Limb (tissue), 2 donors: ENCODE measurements at regions not wholly inside any gene's neighbourhood (a gene's known extent, or its start where the extent isn't known, plus 50 kb on each side); places are given as distances from the start of the nearest gene placed in this dataset.
"Not testable (repeated sequence)": the region's sequence is repeated elsewhere in the genome, so short reads cannot be mapped to it uniquely, and the experiment has no call there.

Source experiments
- DNase-seq, 2 donors: peaks; one replicate each; pipeline ENCODE4 v3.0.0-alpha.2; 2016; ENCODE audit errors: extremely low spot score in 2 of 2

- DNase-seq, result no peak
Measured at GRCh38 chr5:116814626-116815385, 240.2 kb upstream of the SEMA6A start.

GRCh38 chr5:116813906-116814305, 239.3 kb upstream of the SEMA6A start:
- no peak for DNase-seq

- no peak for DNase-seq
Measured at GRCh38 chr5:116813356-116813755, 238.7 kb upstream of the SEMA6A start.

GRCh38 chr5:116810951-116811350, 236.3 kb upstream of the SEMA6A start:
- DNase-seq, result no peak

- peak in 1 of 2 donors; percentile 34 for DNase-seq
Measured at GRCh38 chr5:116806836-116807235, 232.2 kb upstream of the SEMA6A start.

GRCh38 chr5:116799401-116799800, 224.8 kb upstream of the SEMA6A start:
- DNase-seq, result no peak

GRCh38 chr5:116795189-116795588, 220.6 kb upstream of the SEMA6A start:
- no peak for DNase-seq

GRCh38 chr5:116789522-116789921, 214.9 kb upstream of the SEMA6A start:
- DNase-seq, result no peak

- no peak for DNase-seq
Measured at GRCh38 chr5:116788851-116789403, 214.3 kb upstream of the SEMA6A start.

- no peak for DNase-seq
Measured at GRCh38 chr5:116787570-116787969, 212.9 kb upstream of the SEMA6A start.

- peak in 1 of 2 donors; percentile 21 for DNase-seq
Measured at GRCh38 chr5:116785106-116785505, 210.5 kb upstream of the SEMA6A start.

- no peak for DNase-seq
Measured at GRCh38 chr5:116779846-116780245, 205.2 kb upstream of the SEMA6A start.

- no peak for DNase-seq
Measured at GRCh38 chr5:116778651-116779280, 204.1 kb upstream of the SEMA6A start.

- peak in 1 of 2 donors; percentile 63 for DNase-seq
Measured at GRCh38 chr5:116778032-116778431, 203.4 kb upstream of the SEMA6A start.

- DNase-seq, result no peak
Measured at GRCh38 chr5:116773926-116774325, 199.3 kb upstream of the SEMA6A start.

- DNase-seq, result peak in 1 of 2 donors; percentile 63
Measured at GRCh38 chr5:116772806-116773205, 198.2 kb upstream of the SEMA6A start.

GRCh38 chr5:116772152-116772501, 197.5 kb upstream of the SEMA6A start:
- no peak for DNase-seq

GRCh38 chr5:116771466-116772151, 197.0 kb upstream of the SEMA6A start:
- DNase-seq, result no peak

- DNase-seq, result not testable (repeated sequence)
Measured at GRCh38 chr5:116769953-116770352, 195.3 kb upstream of the SEMA6A start.

- DNase-seq, result no peak
Measured at GRCh38 chr5:116769470-116769869, 194.8 kb upstream of the SEMA6A start.

- no peak for DNase-seq
Measured at GRCh38 chr5:116766470-116766947, 191.9 kb upstream of the SEMA6A start.

GRCh38 chr5:116765441-116765840, 190.8 kb upstream of the SEMA6A start:
- DNase-seq, result no peak
